Adrenal gland (tissue), 5 donors: ENCODE measurements at regions not wholly inside any gene's neighbourhood (a gene's known extent, or its start where the extent isn't known, plus 50 kb on each side); places are given as distances from the start of the nearest gene placed in this dataset.

ENCODE experiments used
- POLR2A ChIP-seq, 2 donors: fragments of 450-650 bp; IDR thresholded peaks; one replicate each; pipeline ENCODE4 v1.6.1; 2017; ENCODE audit warnings: antibody characterized with exemption in 2 of 2, mild to moderate bottlenecking in 2 of 2, moderate library complexity in 1 of 2
- TF ChIP-seq, protein P1 (sequence below), 6 experiments: fragments of 450-650 bp in 4 of 6; fragments of 200-600 bp in 2 of 6; sonication (generic) in 1 of 6; IDR thresholded peaks; 1 replicate in 5 of 6; 2 replicates in 1 of 6; pipeline versions ENCODE4 v1.5.1 to v1.8.0; 2016 to 2021; ENCODE audit warnings: antibody characterized with exemption in 6 of 6, mild to moderate bottlenecking in 2 of 6, moderate library complexity in 1 of 6
- donor health status: DM: no; HTN: no; CAD: no.

DNA sequence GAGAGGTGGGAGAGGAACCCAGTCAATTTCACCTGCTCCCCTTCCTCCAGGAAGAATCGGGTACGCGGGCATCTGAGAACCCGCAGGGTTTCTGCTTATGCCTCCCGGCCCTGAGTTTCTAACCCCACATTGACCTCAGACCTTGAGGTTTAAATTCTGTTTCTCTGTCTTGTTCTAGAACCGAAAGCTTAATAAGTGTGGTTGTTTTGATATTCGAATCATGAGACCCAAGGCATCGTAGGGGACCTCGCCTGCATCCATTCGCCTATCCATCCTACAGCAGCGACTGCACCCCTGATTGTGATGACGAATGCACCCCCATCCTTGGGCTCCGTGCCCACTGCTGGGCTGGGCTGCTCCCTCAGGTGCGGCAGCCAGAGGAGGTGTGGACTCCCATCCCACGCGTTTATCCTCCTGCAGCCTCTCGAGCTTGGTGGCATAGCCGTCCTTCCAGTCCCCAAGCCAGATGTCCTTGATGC is 80.8 kb upstream of the IER5L start:
- no peak for TF ChIP-seq POLR2A (IDR thresholded peaks at IDR 0.05)
- TF ChIP-seq, protein P1, sequence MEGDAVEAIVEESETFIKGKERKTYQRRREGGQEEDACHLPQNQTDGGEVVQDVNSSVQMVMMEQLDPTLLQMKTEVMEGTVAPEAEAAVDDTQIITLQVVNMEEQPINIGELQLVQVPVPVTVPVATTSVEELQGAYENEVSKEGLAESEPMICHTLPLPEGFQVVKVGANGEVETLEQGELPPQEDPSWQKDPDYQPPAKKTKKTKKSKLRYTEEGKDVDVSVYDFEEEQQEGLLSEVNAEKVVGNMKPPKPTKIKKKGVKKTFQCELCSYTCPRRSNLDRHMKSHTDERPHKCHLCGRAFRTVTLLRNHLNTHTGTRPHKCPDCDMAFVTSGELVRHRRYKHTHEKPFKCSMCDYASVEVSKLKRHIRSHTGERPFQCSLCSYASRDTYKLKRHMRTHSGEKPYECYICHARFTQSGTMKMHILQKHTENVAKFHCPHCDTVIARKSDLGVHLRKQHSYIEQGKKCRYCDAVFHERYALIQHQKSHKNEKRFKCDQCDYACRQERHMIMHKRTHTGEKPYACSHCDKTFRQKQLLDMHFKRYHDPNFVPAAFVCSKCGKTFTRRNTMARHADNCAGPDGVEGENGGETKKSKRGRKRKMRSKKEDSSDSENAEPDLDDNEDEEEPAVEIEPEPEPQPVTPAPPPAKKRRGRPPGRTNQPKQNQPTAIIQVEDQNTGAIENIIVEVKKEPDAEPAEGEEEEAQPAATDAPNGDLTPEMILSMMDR (IDR thresholded peaks at IDR 0.05), result no peak
